NK-92 treated with Interleukin-12 subunit alpha and Interleukin-12 subunit beta, amount 100 ng/mL, for 24 hours (cell line): ENCODE measurements at regions not wholly inside any gene's neighbourhood (a gene's known extent, or its start where the extent isn't known, plus 50 kb on each side); places are given as distances from the start of the nearest gene placed in this dataset.
"Not testable (repeated sequence)": the region's sequence is repeated elsewhere in the genome, so short reads cannot be mapped to it uniquely, and the experiment has no call there.

Source experiments
- DNase-seq: peaks from one replicate; lab custom pipeline; 2025; lab: John Stamatoyannopoulos, UW

DNA sequence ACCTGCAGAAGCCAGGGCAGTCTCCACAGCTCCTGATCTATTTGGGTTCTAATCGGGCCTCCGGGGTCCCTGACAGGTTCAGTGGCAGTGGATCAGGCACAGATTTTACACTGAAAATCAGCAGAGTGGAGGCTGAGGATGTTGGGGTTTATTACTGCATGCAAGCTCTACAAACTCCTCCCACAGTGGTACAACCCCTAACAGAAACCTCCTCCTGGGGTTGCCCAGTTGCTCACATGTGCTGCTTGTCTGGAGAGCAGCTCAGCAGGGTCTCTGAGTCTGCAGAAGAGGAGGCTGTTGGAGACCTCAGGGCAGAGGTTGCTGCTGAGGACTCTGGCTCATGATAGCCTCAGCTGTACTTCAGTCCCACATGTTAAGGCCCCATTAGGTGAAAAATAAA is 1269.1 kb downstream of the RPIA start:
- not testable (repeated sequence) for DNase-seq

DNA sequence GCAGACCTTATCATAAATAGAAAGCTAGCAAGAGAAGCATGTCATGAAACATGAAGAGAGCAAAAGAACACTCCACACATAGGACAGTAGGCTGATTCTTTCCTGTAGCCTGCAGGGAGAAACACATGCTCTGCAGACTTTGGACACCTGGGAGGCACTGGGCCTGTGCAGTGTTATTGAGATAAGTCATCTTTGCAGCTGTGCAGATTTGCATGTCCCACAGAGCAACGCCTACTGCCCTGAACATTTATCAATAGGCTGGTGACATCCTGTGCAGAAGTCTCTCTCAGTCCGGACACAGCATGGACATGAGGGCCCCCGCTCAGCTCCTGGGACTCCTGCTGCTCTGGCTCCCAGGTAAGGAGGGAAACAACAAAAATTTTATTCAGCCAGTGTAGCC is 1277.1 kb downstream of the RPIA start:
- DNase-seq: not testable (repeated sequence)

DNA sequence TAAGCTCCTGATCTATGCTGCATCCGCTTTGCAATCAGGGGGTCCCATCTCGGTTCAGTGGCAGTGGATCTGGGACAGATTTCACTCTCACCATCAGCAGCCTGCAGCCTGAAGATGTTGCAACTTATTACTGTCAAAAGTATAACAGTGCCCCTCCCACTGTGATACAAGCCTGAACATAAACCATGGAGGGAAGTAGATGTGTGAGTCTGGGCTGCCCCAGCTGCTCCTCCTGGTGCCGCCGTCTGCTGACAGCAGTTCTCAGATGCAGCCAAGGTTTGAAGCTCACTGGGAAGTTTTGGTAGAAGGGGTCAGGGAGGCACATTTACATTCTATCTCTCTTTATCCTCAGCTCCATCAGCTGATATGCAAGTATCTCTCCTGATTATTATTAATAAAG is 1277.7 kb downstream of the RPIA start:
- DNase-seq: not testable (repeated sequence)

DNA sequence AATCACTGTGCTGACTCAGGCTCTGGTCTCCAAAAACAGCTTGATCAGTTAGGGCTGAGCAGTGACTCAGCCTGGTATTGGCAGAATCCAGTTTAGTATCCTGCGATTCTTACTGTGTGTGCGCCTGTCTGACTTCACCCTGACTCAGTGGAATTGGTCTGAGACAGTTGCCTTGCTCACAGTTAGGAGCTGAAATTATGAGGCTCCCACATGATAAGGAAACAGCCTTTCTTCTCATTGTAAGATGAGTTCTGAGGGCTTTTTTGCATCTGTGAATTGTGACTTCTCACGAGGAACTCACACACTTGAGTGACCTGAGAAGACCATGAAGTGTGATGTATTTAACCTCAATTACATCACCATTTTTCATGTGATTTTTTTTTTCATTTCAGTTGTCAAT is 1282.4 kb downstream of the RPIA start:
- not testable (repeated sequence) for DNase-seq

GRCh38 chr2:89979826-89980537 is 1288.5 kb downstream of the RPIA start:
- DNase-seq: not testable (repeated sequence)

DNA sequence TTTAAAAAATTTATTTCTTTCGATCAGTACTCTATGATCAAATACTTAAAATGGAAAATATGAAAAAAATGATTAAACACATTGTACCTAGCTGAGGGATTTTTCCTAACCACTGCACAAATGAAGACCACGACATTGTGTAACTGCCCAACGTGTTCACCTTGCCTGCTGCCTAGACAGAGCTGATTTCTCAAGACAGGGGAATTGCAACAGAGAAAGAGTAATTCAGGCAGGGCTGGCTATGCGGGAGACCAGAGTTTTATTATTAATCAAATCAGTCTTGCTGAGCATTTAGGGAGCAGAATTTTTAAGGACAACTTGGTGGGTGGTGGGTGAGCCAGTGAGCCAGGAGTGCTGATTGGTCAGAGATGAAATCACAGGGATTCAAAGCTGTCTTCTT is 1290.8 kb downstream of the RPIA start:
- not testable (repeated sequence) for DNase-seq

- not testable (repeated sequence) for DNase-seq
Measured at GRCh38 chr2:89985650-89986049, 1294.2 kb downstream of the RPIA start.

- not testable (repeated sequence) for DNase-seq
Measured at GRCh38 chr2:89986532-89986931, 1295.1 kb downstream of the RPIA start.

- not testable (repeated sequence) for DNase-seq
Measured at GRCh38 chr2:89996779-89997178, 1305.3 kb downstream of the RPIA start.

DNA sequence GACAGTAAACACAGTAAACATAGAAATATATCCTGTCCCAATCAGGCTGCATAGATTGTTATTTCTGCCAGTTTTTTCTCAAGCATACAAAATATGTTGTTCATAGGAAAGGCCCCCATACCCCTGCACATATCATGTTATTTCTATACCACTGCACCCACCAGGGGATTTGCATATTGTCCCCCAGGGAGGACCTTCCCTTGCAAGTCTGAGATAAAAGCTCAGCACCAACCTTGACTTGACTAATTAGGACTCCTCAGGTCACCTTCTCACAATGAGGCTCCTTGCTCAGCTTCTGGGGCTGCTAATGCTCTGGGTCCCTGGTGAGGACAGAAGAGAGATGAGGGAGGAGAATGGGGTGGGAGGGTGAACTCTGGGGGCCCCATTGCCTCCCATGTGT is 1313.1 kb downstream of the RPIA start:
- not testable (repeated sequence) for DNase-seq

GRCh38 chr2:90010442-90011100 is 1319.1 kb downstream of the RPIA start:
- not testable (repeated sequence) for DNase-seq

DNA sequence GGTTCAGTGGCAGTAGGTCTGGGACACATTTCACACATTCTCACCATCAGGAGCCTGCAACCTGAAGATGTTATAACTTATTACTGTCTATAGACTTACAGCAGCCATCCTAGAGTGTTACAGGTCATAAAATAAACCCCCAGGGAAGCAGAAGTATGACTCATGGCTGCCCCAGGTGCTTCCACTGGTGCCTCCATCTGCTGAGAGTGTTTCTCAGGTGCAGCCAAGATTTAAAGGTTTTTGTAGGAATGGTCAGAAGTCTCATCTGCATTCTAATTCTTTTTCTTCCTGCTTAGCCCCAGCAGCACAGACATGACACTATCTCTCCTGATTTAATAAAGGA is 1319.6 kb downstream of the RPIA start:
- DNase-seq: not testable (repeated sequence)

DNA sequence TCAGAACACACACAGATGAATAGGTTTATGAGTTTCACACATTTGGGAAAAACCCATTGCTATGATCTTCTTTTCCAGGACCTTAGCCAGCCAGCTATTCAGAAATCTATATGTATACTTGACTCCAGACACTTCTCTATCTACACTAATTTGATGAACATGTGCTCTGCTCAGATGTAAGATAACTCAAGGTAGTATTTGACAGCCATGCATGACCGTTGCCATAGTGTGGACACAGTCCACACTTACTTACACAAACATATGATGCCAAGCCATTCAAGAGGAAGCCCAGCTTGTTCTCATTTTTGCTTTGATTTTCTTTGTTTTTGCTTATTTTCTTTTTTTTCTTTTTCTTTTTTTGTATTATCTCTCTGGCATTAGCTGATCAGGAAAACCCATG is 1328.4 kb downstream of the RPIA start:
- not testable (repeated sequence) for DNase-seq

DNA sequence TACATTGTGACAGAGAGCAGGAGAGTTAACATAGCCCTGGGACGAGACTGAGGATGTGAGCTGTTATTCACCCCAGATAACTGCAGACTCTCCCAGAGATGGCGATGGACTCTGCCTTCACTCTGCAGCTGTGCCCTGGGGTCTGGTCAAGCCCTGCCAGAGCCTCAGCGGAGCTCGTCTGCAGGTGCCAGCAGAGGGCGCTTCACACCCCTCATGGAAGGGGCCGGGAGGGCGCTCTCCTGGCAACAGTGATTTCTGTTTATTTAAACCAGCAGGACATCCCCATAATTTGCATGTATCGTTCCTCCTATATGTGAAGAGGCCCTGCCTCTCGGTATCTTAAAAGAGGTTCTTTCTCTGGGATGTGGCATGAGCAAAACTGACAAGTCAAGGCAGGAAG is 1329.8 kb downstream of the RPIA start:
- not testable (repeated sequence) for DNase-seq

GRCh38 chr2:90027231-90027643 is 1335.8 kb downstream of the RPIA start:
- DNase-seq: not testable (repeated sequence)

DNA sequence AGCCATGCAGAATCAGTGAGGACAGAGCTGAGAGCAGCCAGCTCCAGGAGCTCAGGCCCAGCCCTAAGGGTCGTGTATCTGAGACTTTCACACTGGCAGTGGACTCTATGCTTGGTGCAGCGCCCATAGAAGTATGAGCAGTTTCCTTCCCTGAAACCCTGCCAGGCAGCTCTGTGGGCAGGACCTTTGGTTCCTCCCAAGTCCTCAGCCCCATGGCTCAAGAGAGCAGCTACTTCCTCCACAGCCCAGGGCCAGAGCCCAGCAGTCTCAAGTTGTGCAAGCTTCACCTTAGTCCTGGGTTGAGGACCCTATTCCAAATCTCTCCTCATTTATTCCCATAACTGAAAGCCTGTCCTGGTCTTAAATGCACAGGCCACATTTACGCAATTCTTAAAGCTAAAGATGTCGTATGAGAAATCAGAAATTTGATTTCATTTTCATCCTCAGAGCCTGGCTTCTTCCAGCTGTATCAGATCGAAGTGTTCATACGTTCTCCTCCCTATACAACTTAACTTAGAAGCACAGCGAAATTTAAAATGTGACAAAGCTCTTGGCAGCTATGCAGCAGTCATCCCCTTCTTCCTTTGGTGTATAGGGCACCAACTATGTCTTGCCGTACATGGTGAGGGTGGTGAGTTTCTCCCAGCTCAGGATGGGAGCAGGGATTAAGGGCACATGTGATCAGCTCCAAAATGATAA is 1337.1 kb downstream of the RPIA start:
- not testable (repeated sequence) for DNase-seq

- DNase-seq: not testable (repeated sequence)
Measured at GRCh38 chr2:90029080-90029428, 1337.6 kb downstream of the RPIA start.

DNA sequence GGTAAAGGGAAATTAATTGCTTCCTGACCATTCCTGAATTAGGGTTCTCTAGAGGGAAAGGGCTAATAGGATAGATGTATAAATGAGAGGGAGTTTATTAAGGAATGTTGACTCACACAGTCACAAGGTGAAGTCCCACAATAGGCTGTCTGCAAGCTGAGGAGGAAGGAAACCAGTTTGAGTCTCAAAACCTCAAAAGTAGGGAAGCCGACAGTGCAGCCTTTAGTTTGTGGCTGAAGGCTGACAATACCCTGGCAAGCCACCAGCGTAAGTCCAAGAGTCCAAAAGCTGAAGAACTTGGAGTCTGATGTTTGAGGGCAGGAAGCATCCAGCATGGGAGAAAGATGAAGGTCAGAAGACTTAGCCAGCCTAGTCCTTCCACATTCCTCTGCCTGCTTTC is 1340.8 kb downstream of the RPIA start:
- DNase-seq: not testable (repeated sequence)

DNA sequence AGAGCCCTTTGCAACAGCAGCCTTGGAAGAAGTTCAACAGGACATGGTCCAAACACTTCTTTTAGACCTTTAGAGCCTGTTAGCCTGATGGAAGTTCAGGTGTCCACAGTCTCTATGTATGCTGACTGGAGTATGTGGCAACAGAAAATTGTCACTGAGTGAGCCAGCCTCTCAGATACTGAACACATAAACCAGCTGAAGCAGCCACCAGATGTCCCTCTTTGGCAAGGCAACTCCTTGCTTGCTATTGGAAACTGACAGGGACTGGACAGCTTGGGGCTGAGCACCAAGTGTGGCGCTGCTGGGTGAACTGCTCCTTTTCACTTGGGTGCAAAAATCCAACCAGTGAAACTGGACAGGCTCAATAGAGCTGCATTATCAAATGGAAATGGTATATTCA is 1344.9 kb downstream of the RPIA start:
- DNase-seq: not testable (repeated sequence)

- DNase-seq: not testable (repeated sequence)
Measured at GRCh38 chr2:90039093-90039492, 1347.6 kb downstream of the RPIA start.

DNA sequence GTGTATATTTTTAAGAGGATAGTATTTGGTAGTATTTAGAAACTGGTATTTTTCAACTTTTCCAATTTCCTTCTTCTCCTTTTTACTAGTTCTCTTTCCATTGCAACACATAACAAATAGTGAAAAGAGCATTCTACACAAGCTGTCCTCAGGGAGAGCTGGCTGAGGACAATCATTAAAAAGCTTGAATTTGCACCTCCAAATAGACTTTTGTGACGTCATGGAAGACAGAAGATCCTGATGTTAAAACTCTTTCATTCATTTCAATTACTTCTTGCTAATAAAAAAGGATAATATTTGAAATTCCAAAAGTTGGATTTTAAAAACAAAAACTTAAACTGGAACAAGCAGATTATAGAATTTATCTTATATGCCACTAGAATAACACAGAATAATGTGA is 1356.3 kb downstream of the RPIA start:
- DNase-seq: not testable (repeated sequence)

DNA sequence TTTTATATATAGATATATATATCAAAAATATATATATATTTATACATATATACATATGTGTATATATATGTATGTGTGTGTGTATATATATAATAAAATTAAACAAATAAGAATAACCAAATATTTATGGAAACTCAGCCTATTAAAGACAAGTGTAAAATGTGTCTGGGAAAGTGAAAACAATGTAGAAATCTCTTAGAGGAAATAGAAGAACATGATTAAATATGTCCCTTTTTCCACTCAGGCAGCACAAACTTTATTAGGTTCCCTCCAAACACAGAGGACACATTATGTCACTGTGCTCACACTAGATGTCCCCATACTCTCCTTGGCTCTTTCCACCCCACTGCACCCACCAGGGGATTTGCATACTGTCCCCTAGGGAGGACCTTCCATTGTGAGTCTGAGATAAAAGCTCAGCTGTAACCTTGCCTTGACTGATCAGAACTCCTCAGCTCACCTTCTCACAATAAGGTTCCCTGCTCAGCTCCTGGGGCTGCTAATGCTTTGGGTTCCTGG is 1360.7 kb downstream of the RPIA start:
- DNase-seq: not testable (repeated sequence)
